ENCODE measurements at regions not wholly inside any gene's neighbourhood (a gene's known extent, or its start where the extent isn't known, plus 50 kb on each side); places are given as distances from the start of the nearest gene placed in this dataset.
A peak's percentile ranks its signal among the peaks of the same experiment; 100 is the strongest.

- peak overlapping the region; percentile 22 for H3K27ac ChIP-seq (ENCODE audit: low read length)
- WGBS (ENCODE audit: insufficient coverage, low lambda C conversion rate), result 20% methylated on average over 1 of the region's 1 CpG
- H3K27me3 ChIP-seq (ENCODE audit: control insufficient read depth, insufficient read depth, low read length), result no peaks in the 10 kb centered on the region
- peak overlapping the region; percentile 10 for H3K4me3 ChIP-seq (ENCODE audit: low read length)
- H3K36me3 ChIP-seq (ENCODE audit: control insufficient read depth, insufficient read depth, low read length), result no peaks in the 10 kb centered on the region
- DNase-seq, result peak in 1 of 2 donors; percentile 21
- H3K4me1 ChIP-seq (ENCODE audit: control insufficient read depth, insufficient read depth, low read length), result no peaks in the 10 kb centered on the region
- no peaks in the 10 kb centered on the region for H3K9me3 ChIP-seq (ENCODE audit: control insufficient read depth, low read depth, low read length)
These were observed 70.4 kb downstream of the DIPK2A start for GRCh38 chr3:144041960-144042556.

DNA sequence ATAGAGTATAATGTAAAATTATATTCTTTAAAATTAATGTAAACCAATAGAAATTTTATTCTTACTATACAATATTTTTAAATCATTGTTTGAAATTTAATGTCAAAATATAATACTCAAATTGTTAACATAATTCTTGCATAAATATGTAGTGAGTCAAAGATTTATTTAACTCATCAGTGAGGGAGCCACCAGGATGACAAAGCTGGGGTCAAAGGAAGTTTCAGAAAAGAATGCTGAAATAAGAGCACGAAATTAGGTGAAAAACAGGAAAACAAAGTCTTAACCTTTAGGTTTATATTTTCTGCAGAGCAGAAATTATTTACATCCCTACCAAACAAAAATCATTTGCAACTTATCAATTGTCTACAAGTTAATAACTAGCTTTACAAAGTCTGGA lies 74.1 kb downstream of the DIPK2A start:
- Histone ChIP-seq H3K4me3 (ENCODE audit: low read length) (no peak overlapping the region), H3K27me3 (ENCODE audit: control insufficient read depth, insufficient read depth, low read length) (no peaks in the 10 kb centered on the region), H3K36me3 (ENCODE audit: control insufficient read depth, insufficient read depth, low read length) (no peaks in the 10 kb centered on the region), H3K9me3 (ENCODE audit: control insufficient read depth, low read depth, low read length) (no peaks in the 10 kb centered on the region), H3K27ac (ENCODE audit: low read length) (no peak overlapping the region), H3K4me1 (ENCODE audit: control insufficient read depth, insufficient read depth, low read length) (no peaks in the 10 kb centered on the region)
- no peak for DNase-seq
- WGBS (ENCODE audit: insufficient coverage, low lambda C conversion rate), result 100% methylated on average over 1 of the region's 1 CpG

- Histone ChIP-seq H3K4me3 (ENCODE audit: low read length) (no peak overlapping the region), H3K4me1 (ENCODE audit: control insufficient read depth, insufficient read depth, low read length) (no peaks in the 10 kb centered on the region), H3K27me3 (ENCODE audit: control insufficient read depth, insufficient read depth, low read length) (no peaks in the 10 kb centered on the region), H3K27ac (ENCODE audit: low read length) (no peak overlapping the region), H3K36me3 (ENCODE audit: control insufficient read depth, insufficient read depth, low read length) (no peaks in the 10 kb centered on the region), H3K9me3 (ENCODE audit: control insufficient read depth, low read depth, low read length) (no peaks in the 10 kb centered on the region)
- no peak for DNase-seq
- no CpG with 5 or more reads among the region's 5 CpGs for WGBS (ENCODE audit: insufficient coverage, low lambda C conversion rate)
These were observed 77.8 kb downstream of the DIPK2A start for GRCh38 chr3:144049374-144049773.

- no peaks in the 10 kb centered on the region for H3K27me3 ChIP-seq (ENCODE audit: control insufficient read depth, insufficient read depth, low read length)
- H3K36me3 ChIP-seq (ENCODE audit: control insufficient read depth, insufficient read depth, low read length), result no peaks in the 10 kb centered on the region
- H3K4me3 ChIP-seq (ENCODE audit: low read length), result no peak overlapping the region
- no peaks in the 10 kb centered on the region for H3K9me3 ChIP-seq (ENCODE audit: control insufficient read depth, low read depth, low read length)
- DNase-seq, result no peak
- no peak overlapping the region for H3K27ac ChIP-seq (ENCODE audit: low read length)
- no peaks in the 10 kb centered on the region for H3K4me1 ChIP-seq (ENCODE audit: control insufficient read depth, insufficient read depth, low read length)
These were observed 79.6 kb downstream of the DIPK2A start for GRCh38 chr3:144051211-144051610.

GRCh38 chr3:144052275-144052674 lies 80.7 kb downstream of the DIPK2A start:
- Histone ChIP-seq H3K4me3 (ENCODE audit: low read length) (no peak overlapping the region), H3K27ac (ENCODE audit: low read length) (no peak overlapping the region), H3K27me3 (ENCODE audit: control insufficient read depth, insufficient read depth, low read length) (no peaks in the 10 kb centered on the region), H3K4me1 (ENCODE audit: control insufficient read depth, insufficient read depth, low read length) (no peaks in the 10 kb centered on the region), H3K9me3 (ENCODE audit: control insufficient read depth, low read depth, low read length) (no peaks in the 10 kb centered on the region), H3K36me3 (ENCODE audit: control insufficient read depth, insufficient read depth, low read length) (no peaks in the 10 kb centered on the region)
- DNase-seq, result no peak

DNA sequence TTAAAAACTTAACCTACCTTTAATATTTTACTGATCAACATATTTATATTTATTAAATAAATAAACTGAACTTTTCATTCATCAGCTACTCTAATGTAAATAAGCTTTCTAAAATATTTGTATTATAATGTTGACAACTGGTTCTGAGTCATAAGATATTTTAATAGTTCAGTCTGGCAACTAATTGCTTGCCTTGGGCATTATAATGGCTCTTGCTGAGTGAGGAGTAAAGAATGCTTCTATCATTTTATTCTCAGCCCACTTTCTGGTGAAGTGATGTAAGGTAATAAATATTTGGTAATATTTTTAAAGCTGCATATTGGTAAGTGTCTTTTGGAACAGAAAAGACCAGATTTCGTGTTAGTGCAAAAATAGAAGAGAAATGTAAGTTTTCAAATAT lies 81.5 kb downstream of the DIPK2A start:
- H3K27ac ChIP-seq (ENCODE audit: low read length), result no peak overlapping the region
- WGBS (ENCODE audit: insufficient coverage, low lambda C conversion rate), result 100% methylated on average over 1 of the region's 1 CpG
- no peaks in the 10 kb centered on the region for H3K27me3 ChIP-seq (ENCODE audit: control insufficient read depth, insufficient read depth, low read length)
- DNase-seq, result no peak
- H3K4me1 ChIP-seq (ENCODE audit: control insufficient read depth, insufficient read depth, low read length), result no peaks in the 10 kb centered on the region
- no peaks in the 10 kb centered on the region for H3K36me3 ChIP-seq (ENCODE audit: control insufficient read depth, insufficient read depth, low read length)
- no peak overlapping the region for H3K4me3 ChIP-seq (ENCODE audit: low read length)
- H3K9me3 ChIP-seq (ENCODE audit: control insufficient read depth, low read depth, low read length), result no peaks in the 10 kb centered on the region

DNA sequence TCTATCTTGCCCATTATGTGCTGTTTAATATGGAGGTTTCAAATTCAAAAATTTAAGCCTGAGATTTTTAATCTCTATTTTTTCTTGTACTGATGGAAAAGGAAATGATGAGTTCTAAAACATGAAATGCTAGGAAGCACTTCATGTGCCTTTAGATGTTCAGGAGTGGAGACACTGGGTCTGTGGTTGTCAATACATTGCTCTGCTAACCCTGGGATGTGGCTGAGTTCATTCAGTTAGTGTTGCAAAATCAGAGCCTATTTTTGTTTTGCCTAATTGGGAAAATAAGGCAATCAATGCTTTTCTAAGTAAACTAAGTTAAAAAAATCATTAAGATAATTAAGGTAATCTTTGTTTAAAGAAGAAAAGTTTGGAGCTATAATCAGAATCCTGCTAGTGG lies 83.1 kb downstream of the DIPK2A start:
- Histone ChIP-seq H3K36me3 (ENCODE audit: control insufficient read depth, insufficient read depth, low read length) (no peaks in the 10 kb centered on the region), H3K4me3 (ENCODE audit: low read length) (no peak overlapping the region), H3K4me1 (ENCODE audit: control insufficient read depth, insufficient read depth, low read length) (no peaks in the 10 kb centered on the region), H3K27me3 (ENCODE audit: control insufficient read depth, insufficient read depth, low read length) (no peaks in the 10 kb centered on the region), H3K9me3 (ENCODE audit: control insufficient read depth, low read depth, low read length) (no peaks in the 10 kb centered on the region), H3K27ac (ENCODE audit: low read length) (no peak overlapping the region)
- DNase-seq, result no peak

DNA sequence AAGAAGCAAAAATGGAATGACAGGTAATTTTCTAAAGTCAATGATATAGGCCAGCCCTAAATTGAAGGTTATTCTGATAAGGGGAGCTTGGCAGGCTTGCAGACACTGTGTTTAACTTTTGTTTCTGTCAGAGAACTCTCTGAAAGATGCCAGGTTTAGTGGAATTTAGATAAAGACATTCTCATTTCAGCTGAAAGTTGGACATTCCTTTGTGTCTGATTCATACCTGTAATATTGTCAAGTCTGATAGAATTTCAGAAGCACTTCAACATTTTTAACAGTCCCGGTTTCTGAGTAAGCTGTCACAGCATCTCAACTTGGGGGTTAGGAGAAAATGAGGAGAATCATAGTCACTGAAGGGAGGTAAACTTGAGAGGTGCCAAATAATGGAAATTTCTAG lies 84.0 kb downstream of the DIPK2A start:
- Histone ChIP-seq H3K27ac (ENCODE audit: low read length) (no peak overlapping the region), H3K9me3 (ENCODE audit: control insufficient read depth, low read depth, low read length) (no peaks in the 10 kb centered on the region), H3K4me1 (ENCODE audit: control insufficient read depth, insufficient read depth, low read length) (no peaks in the 10 kb centered on the region), H3K27me3 (ENCODE audit: control insufficient read depth, insufficient read depth, low read length) (no peaks in the 10 kb centered on the region), H3K36me3 (ENCODE audit: control insufficient read depth, insufficient read depth, low read length) (no peaks in the 10 kb centered on the region), H3K4me3 (ENCODE audit: low read length) (no peak overlapping the region)
- no CpG with 5 or more reads among the region's 1 CpG for WGBS (ENCODE audit: insufficient coverage, low lambda C conversion rate)
- no peak for DNase-seq

GRCh38 chr3:144058713-144059112 lies 87.1 kb downstream of the DIPK2A start:
- WGBS (ENCODE audit: insufficient coverage, low lambda C conversion rate), result 73% methylated on average over 2 of the region's 6 CpGs
- H3K36me3 ChIP-seq (ENCODE audit: control insufficient read depth, insufficient read depth, low read length), result no peaks in the 10 kb centered on the region
- no peaks in the 10 kb centered on the region for H3K27me3 ChIP-seq (ENCODE audit: control insufficient read depth, insufficient read depth, low read length)
- no peak for DNase-seq
- no peak overlapping the region for H3K4me3 ChIP-seq (ENCODE audit: low read length)
- H3K4me1 ChIP-seq (ENCODE audit: control insufficient read depth, insufficient read depth, low read length), result no peaks in the 10 kb centered on the region
- no peaks in the 10 kb centered on the region for H3K9me3 ChIP-seq (ENCODE audit: control insufficient read depth, low read depth, low read length)
- H3K27ac ChIP-seq (ENCODE audit: low read length), result no peak overlapping the region

DNA sequence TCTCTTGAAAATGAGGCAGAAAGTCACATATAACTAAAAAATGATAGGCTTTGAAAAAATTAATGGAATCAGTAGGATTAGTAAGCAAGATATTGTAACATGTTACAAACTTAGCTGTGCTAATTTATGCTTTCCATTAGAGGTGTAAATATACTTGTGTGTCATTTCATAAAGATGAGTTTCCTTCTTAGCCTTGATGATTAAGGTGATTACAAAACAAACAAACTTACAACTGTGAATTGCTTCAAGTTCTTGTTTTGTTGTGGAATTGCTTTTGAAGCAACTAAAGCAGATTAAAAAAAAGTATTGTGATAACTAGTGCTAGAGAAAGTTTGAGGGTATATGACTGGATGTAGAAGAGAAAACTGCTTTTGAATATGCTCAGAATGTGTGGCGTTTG lies 87.9 kb downstream of the DIPK2A start:
- Histone ChIP-seq H3K27ac (ENCODE audit: low read length) (no peak overlapping the region), H3K4me1 (ENCODE audit: control insufficient read depth, insufficient read depth, low read length) (no peaks in the 10 kb centered on the region), H3K4me3 (ENCODE audit: low read length) (no peak overlapping the region), H3K9me3 (ENCODE audit: control insufficient read depth, low read depth, low read length) (no peaks in the 10 kb centered on the region), H3K36me3 (ENCODE audit: control insufficient read depth, insufficient read depth, low read length) (no peaks in the 10 kb centered on the region), H3K27me3 (ENCODE audit: control insufficient read depth, insufficient read depth, low read length) (no peaks in the 10 kb centered on the region)
- no CpG with 5 or more reads among the region's 1 CpG for WGBS (ENCODE audit: insufficient coverage, low lambda C conversion rate)
- DNase-seq, result no peak

DNA sequence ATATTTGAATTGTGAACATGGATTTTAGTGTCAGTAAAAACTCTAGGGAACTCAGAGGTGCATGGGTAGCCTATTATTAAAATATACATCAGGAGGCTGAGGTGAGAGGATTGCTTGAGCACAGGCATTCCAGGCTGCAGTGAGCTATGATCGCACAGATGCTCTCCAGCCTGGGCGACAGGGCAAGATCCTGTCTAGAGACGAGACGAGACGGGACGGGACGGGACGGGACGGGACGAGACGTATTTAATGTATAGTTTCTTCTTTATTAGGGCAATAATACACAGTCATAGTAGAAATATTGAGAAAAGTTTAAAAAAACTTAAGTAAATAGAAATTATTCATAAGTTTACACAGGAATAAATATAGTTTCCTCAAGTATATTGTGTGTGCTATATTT lies 89.3 kb downstream of the DIPK2A start:
- Histone ChIP-seq H3K27ac (ENCODE audit: low read length) (no peak overlapping the region), H3K36me3 (ENCODE audit: control insufficient read depth, insufficient read depth, low read length) (no peaks in the 10 kb centered on the region), H3K9me3 (ENCODE audit: control insufficient read depth, low read depth, low read length) (no peaks in the 10 kb centered on the region), H3K27me3 (ENCODE audit: control insufficient read depth, insufficient read depth, low read length) (no peaks in the 10 kb centered on the region), H3K4me1 (ENCODE audit: control insufficient read depth, insufficient read depth, low read length) (no peaks in the 10 kb centered on the region), H3K4me3 (ENCODE audit: low read length) (no peak overlapping the region)
- no peak for DNase-seq
- 100% methylated on average over 3 of the region's 11 CpGs for WGBS (ENCODE audit: insufficient coverage, low lambda C conversion rate)

Data from large intestine (tissue), 3 donors.